ENCODE measurements at regions not wholly inside any gene's neighbourhood (a gene's known extent, or its start where the extent isn't known, plus 50 kb on each side); places are given as distances from the start of the nearest gene placed in this dataset.

DNA sequence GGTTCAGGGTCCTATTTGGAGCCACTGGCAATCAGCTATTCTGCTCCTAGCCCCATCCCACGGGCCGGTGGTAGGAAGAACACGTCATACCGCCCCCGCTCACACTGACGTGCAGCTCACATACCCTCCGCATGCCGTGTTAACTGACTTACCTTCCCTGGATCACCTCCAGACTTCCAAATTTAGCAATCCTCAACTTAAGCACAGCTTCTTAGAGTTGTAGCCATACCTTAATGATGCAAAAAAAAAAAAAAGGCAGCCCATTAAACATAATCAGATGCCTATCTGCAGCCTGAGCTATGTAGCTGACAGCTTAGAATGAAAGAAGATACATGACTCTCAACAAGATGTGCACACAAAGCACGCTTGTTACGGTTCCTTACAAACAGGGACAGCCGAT is 93.0 kb downstream of the IRX2 start:
- DNase-seq (ENCODE audit: low spot score): no peak

DNA sequence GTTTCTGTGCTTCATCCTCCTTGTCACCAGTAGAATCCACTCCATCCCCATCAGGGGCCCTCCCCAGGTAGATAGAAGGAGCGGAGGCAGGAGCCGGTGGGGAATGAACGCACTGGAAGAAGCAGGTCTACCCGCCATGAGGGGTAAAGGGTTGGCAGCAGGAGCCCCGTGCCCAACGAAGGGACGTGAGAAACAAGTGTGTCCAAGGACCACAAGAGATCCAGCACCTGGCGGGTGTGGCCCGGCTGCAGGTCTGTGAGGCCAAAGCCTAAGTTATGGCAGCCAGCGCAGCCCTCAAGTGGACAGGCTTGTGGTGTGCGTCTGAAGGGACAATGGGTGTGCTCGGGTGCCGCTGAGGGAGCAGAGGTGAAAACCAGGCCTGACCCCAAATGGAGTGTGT is 94.3 kb downstream of the IRX2 start:
- no peak for DNase-seq (ENCODE audit: low spot score)

DNA sequence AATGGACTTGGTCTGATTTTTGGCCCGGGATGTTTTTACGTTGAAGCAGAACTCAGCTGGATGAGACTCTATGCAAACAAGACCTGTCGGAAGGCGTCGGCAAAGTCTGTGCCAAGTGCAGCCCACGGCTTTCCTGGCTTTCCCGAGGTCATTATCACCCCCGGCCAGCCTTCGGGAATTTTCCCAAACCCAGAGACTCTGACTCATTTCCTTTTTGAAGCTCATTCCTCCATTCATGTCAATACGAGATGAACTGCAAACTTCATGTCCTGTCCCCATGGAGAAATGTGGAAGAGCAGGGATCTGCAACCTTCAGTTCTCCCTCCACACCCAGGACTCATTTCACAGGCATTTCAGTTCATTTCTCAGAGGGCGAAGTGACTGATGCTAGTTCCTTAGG is 95.3 kb downstream of the IRX2 start:
- DNase-seq (ENCODE audit: low spot score): peak; percentile 62

DNA sequence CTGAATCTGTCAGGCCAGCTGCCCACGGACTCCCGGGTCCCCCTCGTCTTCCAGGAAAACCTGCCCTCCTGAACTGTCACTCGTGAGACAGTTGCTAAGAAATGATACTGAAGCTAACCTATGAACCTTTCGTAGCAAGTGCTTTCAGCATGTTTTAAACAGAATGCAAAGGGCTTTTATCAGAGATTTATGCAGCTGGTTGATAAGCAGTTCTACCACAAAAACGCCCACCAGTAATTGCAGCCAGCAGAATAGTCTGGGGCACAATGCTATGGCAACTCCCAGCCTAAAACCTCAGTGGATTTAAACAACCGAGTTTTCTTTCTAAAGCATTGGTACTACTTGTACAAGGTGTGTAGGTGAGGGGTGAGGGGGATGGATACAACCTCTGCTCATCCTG is 97.5 kb downstream of the IRX2 start:
- no peak for DNase-seq (ENCODE audit: low spot score)

DNA sequence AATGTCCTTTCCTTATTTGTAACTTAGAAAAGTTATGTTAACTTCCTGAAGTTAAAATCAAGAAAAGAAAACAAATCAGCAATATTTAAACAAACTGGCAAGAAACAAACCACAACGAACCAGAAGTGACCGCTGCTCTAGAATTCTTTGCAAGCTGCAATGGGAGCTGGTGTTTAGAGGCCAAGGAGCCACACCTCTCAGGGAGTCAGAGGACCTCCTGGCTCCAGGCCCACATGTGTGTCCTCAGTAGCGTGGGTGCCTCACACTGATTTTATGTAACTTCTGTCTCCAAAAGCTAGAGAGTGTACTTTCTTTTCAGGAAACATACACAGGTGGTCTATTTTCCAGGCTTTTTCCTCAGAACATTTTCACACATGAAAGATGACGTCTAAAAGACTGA is 100.4 kb downstream of the IRX2 start:
- peak; percentile 69 for DNase-seq (ENCODE audit: low spot score)

DNA sequence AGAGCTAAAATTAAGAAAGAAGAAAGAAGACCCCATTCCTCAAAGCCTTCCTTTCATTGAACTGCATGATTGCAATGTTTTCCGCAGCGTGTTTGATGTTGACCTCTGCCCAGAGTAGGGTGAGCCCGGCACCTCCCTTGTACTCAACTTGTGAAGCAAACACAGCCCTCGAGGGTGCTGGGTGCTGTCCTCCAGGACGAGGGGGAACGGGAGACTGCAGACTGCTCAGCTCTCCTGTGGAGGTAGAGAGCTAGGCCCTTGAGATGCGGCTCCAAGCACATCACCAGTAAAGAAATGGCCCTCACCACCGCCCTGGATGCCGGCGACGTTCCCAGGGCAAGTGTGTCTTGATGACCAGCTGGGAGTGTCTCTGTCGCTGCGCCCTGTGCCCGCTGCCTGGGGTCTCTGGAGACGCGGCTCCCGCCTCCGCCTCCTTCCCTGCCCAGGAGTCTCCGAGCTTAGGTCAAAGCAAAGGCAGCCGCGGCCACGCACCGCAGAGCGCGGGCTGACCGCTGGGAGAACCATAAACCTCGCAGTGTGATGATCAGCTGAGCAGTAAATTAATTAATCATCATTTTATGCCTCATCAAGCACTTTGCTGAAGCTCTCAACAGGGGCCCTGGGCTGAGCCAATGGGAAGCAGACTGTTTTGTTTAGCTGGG is 108.7 kb downstream of the IRX2 start:
- DNase-seq (ENCODE audit: low spot score): no peak

DNA sequence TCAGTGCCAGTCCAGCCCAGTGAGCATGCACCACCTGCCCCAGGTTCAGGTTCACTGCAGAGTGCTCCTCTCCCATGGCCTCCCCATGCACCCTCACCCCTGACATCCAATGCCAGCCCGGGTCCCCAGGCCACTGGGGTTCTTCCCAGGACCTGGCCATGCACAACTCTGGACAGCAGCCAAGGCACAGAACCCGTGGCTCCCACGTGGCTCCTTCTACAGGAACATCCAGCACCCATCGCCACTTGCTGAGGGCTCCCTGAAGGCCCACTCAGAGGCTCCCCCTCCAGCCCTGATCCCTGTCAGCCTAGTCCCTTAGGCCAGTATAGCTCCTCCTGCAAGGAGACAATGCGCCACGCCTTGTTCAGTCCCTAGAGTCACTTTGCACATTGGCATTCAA is 110.8 kb downstream of the IRX2 start:
- no peak for DNase-seq (ENCODE audit: low spot score)

DNA sequence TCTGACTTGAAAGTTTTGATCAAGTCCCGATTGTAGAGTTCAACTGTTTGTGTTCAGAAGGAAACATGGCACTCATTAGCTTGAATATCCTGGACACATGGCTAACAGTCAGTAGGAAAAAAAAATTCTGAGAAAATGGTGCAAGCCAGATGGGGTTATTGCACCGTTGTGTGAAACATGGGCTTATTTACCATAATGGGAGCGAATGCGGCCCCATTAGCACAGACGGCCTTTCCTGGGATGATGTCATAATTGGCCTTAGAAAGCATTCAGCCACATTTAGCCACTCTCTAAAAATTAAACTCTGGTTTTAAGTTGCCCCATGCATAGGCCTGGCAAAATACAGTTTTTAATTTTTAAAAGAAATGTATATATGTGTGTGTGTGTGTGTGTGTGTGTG is 112.1 kb downstream of the IRX2 start:
- no peak for DNase-seq (ENCODE audit: low spot score)

DNA sequence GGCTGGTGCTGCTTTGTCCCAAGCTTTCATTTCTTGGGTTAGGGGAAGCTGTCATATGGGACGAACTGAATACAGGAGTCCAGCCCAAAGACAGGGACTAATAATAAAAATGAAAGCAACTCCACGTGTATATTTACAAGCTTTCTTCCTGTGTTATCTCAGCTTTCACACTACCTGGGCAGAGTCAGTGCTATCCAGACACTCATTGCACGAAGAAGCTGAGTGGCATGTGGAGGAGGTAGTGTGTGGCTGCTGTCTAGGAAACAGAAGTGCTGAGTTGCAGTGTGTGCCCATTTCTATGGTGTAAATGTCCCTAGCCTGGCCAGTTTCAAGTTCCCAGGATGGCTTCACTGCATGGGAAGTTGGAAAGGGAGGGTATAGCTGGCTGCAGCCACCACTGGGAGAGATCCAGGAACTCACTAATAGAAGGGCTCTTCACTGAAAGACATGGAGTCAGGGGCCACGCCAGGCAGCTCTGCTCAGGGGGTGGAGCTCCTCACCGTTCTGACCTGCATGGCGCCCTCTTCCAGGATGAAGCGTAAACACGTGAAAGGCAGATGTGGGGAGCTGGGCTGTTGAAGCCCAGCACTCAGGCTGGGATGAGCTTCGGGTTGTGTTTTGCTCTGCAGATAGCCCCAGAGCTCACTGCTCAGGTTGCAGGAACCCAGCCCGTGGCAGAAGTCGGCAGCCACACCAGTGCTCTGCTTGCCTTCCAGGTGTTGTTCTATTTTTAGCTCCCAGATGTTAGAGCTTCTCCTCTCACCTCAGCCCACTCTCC is 116.9 kb downstream of the IRX2 start:
- no peak for DNase-seq (ENCODE audit: low spot score)

DNA sequence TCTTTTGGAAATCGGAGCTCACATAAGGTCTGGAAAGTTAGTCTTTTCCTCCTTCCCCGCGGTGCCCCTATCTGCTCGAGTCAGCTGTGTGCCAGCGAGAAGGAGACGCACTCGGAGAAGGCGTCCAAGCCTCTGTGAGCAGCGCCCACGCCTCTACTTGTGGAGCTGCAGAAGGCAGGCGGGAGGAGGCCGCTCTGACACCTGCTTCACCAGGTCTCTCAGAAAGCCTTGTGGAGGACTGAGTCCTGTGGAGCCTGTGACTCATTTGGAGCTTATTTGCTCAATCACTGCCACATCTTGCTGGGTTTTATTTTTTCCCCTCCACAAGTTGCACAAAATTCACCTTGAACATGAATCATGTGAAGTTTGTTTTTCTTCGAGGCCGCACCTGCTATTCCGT is 117.5 kb downstream of the IRX2 start:
- no peak for DNase-seq (ENCODE audit: low spot score)

DNA sequence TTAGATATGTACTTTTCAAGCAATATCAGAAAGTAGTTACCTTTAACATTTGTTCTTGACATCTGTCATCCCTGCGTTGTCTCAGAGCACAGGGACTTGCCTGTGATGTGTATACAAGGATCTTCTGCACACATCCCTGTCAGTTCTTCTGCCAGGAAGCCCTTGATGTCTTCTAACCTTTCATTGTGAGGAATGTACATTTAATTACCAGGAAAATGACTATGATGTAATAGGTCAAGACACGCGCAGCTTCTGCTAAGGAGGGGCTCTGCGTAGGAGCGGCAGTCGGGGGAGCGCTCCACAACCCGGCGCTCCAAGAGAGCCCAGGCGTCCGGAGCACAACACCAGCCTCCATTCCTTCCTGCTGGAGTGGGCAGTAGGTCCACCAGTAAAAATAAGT is 119.7 kb downstream of the IRX2 start:
- DNase-seq (ENCODE audit: low spot score): no peak

DNA sequence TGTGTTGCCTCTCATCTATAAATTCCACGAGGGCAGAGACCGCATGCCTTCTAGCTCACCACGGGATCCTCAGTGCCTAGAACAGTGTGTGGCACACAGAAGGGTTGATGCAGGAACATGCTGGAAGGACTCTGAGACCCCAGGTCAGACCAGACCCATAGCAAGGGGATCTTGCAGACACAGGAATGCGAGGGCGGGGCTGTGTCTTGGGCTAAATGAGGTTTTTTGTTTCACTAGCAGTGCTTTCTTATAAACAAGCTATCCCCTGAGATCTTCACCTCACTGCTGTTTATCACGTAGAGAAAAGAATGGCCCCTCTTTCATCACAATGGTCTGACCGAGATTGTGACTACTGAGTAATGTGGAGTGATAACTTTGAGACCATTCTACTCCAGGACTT is 122.4 kb downstream of the IRX2 start:
- no peak for DNase-seq (ENCODE audit: low spot score)

DNA sequence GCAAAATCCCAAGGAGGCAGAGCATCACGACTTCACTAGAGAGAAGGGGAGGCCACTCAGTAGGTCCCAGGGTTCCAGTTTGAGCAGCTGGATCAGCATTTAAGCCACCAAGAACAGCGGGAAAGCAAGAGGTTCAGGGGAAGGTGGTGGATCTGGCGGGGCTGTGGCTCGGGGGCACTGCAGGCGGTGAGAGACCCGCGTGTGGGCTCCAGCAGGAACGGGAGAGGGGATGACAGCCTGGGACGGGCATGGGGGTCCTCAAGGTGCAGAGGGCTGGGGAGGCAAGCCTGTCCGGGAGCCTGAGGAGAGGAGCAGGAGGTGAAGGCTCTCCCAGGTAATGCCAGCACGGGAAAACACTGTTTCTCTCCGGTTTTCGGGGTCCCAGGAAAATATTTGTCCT is 123.6 kb downstream of the IRX2 start:
- DNase-seq (ENCODE audit: low spot score): no peak

DNA sequence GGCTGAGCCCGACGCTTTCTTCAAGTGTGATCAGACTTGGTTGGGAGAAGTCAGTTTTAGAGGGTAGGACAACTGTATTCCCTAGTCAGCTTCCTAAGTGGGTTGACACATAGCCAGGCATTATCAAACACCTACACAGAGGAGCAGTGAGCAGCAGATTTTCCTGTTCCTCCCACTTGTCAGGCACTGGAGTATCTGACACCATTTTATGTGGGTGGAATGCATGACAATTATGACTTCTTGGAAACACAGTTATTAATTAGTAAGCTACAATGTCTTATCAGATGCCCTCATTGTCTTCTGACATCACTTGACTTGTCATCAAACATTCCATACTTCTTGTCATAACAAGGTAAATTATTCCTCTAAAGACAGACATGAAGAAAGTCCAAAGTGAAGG is 124.9 kb downstream of the IRX2 start:
- DNase-seq (ENCODE audit: low spot score): no peak

DNA sequence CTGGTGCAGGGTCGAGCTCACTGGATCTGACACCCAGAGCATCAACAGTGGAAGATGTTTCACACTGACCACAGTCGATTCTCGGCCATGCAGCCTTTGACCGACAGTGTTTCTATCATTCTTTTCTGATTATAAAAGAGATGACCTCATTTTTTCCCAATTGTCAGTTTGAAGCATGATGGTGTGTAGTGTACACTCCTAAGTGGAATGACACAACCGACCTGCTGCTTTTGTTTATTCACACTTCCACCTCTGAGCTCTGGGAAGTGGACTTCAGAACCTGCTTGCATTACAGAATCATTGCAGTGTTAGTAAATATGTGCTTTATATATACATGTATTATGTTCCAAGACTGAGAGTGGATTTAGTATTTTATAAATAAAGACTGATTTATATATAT is 128.6 kb downstream of the IRX2 start:
- no peak for DNase-seq (ENCODE audit: low spot score)

DNA sequence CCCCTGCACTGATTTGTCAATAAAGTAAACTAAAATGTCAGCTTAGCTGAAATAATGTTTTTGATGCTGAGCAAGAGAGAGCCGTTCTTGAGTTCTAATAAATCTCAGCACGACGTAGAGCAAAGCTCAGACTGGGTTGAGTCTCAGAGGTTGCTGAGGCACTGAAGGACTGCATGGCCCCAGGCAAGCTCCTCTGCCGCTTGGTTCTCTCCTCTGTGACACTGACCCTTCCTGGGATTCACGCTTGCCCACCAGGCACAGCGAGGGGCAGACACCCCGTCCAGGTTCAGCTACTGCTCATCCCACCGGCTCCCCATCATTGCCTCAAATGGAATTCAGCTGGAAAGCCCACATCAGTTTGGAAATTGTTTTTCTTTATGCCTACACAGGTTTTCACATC is 129.8 kb downstream of the IRX2 start:
- no peak for DNase-seq (ENCODE audit: low spot score)

DNA sequence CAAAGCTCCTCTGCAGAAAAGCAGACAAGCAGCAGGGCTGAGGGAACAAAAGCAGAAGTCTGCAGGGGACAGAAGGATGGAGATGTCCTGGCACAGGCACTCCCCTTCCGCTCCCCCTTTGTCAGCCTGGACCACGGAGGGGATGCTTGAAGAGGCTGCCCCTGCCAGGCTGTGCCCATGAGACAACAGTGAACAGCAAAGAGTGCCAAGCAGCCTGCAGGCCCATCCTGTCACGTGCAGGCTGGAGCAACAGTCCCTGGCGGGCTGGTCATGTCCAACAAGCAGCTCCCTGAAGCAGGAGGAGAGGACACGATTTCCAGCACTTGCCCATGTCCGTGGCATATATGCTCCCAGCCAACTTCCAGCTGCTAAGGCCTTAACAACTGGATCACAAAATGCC is 132.3 kb downstream of the IRX2 start:
- DNase-seq (ENCODE audit: low spot score): no peak

DNA sequence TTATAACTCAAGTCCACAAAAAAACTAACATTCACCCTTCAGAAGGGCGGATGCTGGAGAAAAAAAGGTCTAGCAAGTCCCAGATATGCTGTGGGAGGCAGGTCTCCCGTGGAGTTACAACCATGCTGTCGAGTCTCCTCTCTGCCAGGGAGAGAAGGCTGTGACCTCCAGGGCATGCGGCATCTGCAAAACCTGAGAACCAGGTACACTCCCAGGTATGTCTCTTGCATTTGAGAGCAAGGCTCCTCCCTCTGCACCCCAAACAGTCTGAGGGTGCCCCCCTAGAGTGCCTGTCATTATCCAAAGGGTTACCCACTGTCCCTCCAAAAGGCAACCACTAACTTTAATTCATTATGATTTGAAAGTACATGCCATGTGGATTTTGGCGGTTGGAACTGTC is 134.0 kb downstream of the IRX2 start:
- no peak for DNase-seq (ENCODE audit: low spot score)

DNA sequence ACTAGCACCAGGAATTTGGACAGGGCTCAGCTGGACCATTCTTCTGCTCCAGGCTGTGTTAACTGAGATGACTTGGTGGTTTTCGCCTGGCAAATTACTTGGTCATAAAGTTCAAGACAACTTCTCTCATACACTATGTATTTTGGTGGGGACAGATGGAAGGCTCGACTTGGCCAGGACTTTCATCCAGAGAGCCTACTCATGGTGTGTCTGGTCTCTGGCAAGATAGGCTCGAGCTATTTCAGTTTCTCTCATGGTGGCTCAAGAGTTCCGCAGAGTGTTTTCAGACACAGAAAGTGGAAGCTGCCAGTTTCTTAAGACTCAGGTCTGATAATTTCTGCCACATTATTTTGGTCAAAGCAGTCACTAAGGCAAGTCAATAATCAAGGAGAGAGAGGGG is 135.6 kb downstream of the IRX2 start:
- DNase-seq (ENCODE audit: low spot score): no peak

DNA sequence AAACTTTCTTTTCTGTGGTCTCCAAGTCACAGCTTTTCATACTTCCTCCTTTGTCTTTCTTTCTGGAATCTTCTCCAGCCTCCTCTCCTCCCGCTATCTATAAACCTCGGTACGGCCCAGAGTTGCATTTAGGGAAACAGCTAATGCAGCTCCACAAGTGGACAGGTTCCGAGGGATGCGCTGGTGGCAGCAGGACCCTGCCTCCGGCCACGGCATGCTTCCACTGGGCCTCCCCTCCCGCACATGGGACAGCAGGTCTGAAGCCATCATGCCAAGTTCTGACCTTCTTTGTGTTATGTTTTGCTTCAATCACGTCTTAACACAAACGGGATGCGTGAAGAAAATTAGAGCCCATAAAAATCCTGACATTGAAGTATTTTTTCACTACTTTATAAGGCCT is 136.9 kb downstream of the IRX2 start:
- DNase-seq (ENCODE audit: low spot score): no peak

DNA sequence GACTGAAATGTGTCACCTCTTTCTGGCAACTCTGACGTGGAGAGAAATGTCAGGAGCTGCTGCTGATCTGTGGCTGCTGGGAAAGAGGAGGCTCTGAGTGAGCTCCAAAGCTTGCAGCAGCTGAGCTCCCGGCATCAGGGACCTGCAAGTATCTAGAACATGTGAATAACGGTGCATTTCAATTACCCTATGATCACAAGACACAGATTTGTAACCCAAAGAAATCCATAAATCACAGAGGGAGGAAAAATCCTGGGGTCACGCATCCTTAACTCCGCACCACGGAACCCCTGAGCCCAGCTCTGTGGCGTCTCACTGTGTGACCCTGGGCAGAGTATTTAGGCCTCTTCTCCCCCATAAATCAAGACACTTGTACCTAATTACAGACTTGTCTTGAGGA is 139.8 kb downstream of the IRX2 start:
- DNase-seq (ENCODE audit: low spot score): no peak

DNA sequence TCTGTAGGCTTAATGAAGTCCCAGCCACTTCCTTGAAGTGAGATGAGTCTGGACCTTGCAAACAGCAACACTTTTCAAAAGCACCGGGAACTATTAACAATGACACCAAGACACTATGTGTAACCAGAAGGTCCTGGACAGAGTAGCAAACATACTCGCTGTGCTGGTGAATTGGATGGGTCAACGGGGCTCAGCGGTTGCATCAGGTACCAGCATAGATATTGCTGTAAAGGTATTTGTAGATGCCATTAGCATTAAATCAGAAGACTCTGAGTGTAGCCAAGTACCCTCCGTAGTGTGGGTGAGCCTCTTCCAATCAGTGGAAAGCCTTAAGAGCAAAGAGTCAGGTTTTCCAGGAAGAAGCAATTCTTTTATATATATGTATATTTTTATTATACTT is 140.5 kb downstream of the IRX2 start:
- no peak for DNase-seq (ENCODE audit: low spot score)

DNA sequence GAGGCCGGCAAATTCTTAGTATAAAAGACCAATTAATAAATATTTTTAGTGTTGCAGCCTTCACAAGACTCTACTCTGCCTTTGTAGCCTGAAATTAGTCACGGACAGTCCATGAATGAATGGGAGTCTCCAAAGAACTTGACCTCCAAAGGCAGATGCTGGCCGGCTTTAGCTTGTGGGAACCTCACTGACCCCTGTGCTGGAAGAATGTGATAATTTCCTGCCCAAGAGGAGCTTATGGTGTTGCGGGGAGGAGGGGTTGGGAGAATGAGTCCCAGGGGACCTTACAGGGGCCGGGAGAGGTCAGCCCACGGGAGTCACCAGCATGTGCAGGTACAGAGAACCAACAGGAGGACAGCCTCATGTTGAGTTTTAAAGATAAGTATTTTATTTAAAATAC is 143.1 kb downstream of the IRX2 start:
- DNase-seq (ENCODE audit: low spot score): no peak

DNA sequence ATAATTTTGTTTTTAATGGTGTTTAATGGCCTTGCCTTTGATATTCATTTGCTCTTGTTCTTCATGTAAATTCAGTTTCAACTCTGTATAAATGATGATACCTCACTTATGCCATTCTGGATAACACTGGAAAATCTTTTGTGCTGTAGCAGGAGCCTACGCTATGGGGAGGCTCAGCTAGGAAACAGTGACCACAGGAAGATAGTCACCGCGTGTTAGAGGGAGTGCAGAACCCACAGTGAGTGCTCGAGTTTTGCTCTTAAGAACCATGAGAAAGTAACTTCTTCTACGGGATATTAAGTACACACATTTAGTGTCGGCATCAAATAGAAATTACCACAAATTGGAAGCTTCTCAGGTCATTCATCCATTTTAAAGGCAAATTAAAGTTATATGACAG is 143.9 kb downstream of the IRX2 start:
- DNase-seq (ENCODE audit: low spot score): no peak

Measured in H4 (cell line).